Tongue (tissue), 1 donor: ENCODE measurements at regions not wholly inside any gene's neighbourhood (a gene's known extent, or its start where the extent isn't known, plus 50 kb on each side); places are given as distances from the start of the nearest gene placed in this dataset.

ENCODE experiments used
- DNase-seq: peaks from one replicate; pipeline ENCODE4 v3.0.0-alpha.2; 2015

GRCh38 chr12:115574826-115575225 is 702.7 kb downstream of the MED13L start:
- peak; percentile 68 for DNase-seq

GRCh38 chr12:115572440-115572839 is 705.1 kb downstream of the MED13L start:
- peak; percentile 17 for DNase-seq

GRCh38 chr12:115571446-115571845 is 706.0 kb downstream of the MED13L start:
- no peak for DNase-seq

- no peak for DNase-seq
These were observed 706.5 kb downstream of the MED13L start for GRCh38 chr12:115571027-115571426.

- DNase-seq, result no peak
These were observed 707.3 kb downstream of the MED13L start for GRCh38 chr12:115570069-115570777.

- no peak for DNase-seq
These were observed 708.0 kb downstream of the MED13L start for GRCh38 chr12:115569345-115570068.

GRCh38 chr12:115558281-115558680 is 719.2 kb downstream of the MED13L start:
- no peak for DNase-seq

GRCh38 chr12:115553622-115554021 is 723.9 kb downstream of the MED13L start:
- DNase-seq, result no peak

- DNase-seq, result no peak
These were observed 734.2 kb downstream of the MED13L start for GRCh38 chr12:115543269-115543668.

- DNase-seq, result peak; percentile 21
These were observed 734.8 kb downstream of the MED13L start for GRCh38 chr12:115542656-115543055.

GRCh38 chr12:115541891-115542421 is 735.5 kb downstream of the MED13L start:
- no peak for DNase-seq

- no peak for DNase-seq
These were observed 749.0 kb downstream of the MED13L start for GRCh38 chr12:115528466-115528865.

- DNase-seq, result no peak
These were observed 755.6 kb downstream of the MED13L start for GRCh38 chr12:115521771-115522409.

GRCh38 chr12:115519887-115520286 is 757.6 kb downstream of the MED13L start:
- DNase-seq, result no peak

GRCh38 chr12:115519359-115519758 is 758.1 kb downstream of the MED13L start:
- DNase-seq, result no peak

- no peak for DNase-seq
These were observed 759.6 kb downstream of the MED13L start for GRCh38 chr12:115517913-115518312.

- DNase-seq, result no peak
These were observed 765.3 kb downstream of the MED13L start for GRCh38 chr12:115511986-115512711.

- no peak for DNase-seq
These were observed 766.2 kb downstream of the MED13L start for GRCh38 chr12:115511305-115511704.

GRCh38 chr12:115508990-115509389 is 768.5 kb downstream of the MED13L start:
- no peak for DNase-seq

- DNase-seq, result no peak
These were observed 769.4 kb downstream of the MED13L start for GRCh38 chr12:115507951-115508722.

- DNase-seq, result no peak
These were observed 770.0 kb downstream of the MED13L start for GRCh38 chr12:115507560-115507889.
